ENCODE measurements at regions not wholly inside any gene's neighbourhood (a gene's known extent, or its start where the extent isn't known, plus 50 kb on each side); places are given as distances from the start of the nearest gene placed in this dataset.

DNA sequence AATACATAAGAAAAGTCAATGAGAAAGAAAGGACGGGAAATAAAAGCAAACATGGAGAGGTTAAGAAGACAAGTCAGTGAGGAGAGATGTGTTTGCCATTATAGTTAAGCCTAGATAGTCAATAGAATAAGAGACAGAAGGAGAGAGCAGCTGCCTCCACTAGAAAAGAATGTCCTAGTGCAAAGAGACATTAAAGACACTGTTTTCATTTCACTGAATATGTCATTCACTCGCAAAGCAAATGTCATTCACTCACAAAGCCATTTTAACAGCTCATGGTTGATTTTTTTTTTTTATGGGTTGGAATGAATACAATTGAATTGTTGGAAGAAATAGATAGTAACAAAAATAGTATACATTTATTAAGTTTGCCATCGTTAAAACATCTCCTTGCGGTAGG lies 1007.6 kb downstream of the DNAJB9 start:
- TF ChIP-seq CTCF (IDR thresholded peaks at IDR 0.05) (no peak), POLR2A (IDR thresholded peaks at IDR 0.05) (no peak)
